ENCODE measurements at regions not wholly inside any gene's neighbourhood (a gene's known extent, or its start where the extent isn't known, plus 50 kb on each side); places are given as distances from the start of the nearest gene placed in this dataset.
A peak's percentile ranks its signal among the peaks of the same experiment; 100 is the strongest.
"Not testable (repeated sequence)": the region's sequence is repeated elsewhere in the genome, so short reads cannot be mapped to it uniquely, and the experiment has no call there.

GRCh38 chr9:117649126-117649525 is 55.1 kb upstream of the TLR4 start:
- DNase-seq (ENCODE audit: low read depth) = peak; percentile 22

GRCh38 chr9:117644932-117645636 is 59.1 kb upstream of the TLR4 start:
- DNase-seq (ENCODE audit: low read depth) = no peak

GRCh38 chr9:117644133-117644931 is 59.9 kb upstream of the TLR4 start:
- DNase-seq (ENCODE audit: low read depth) = peak; percentile 33

GRCh38 chr9:117643288-117643654 is 60.9 kb upstream of the TLR4 start:
- no peak for DNase-seq (ENCODE audit: low read depth)

GRCh38 chr9:117642571-117643287 is 61.5 kb upstream of the TLR4 start:
- DNase-seq (ENCODE audit: low read depth) = not testable (repeated sequence)

GRCh38 chr9:117636681-117637080 is 67.5 kb upstream of the TLR4 start:
- no peak for DNase-seq (ENCODE audit: low read depth)

- DNase-seq (ENCODE audit: low read depth) = no peak
Measured at GRCh38 chr9:117625154-117625553, 79.0 kb upstream of the TLR4 start.

GRCh38 chr9:117624106-117624505 is 80.1 kb upstream of the TLR4 start:
- no peak for DNase-seq (ENCODE audit: low read depth)

- DNase-seq (ENCODE audit: low read depth) = no peak
Measured at GRCh38 chr9:117622347-117622746, 81.9 kb upstream of the TLR4 start.

- no peak for DNase-seq (ENCODE audit: low read depth)
Measured at GRCh38 chr9:117616431-117616831, 87.8 kb upstream of the TLR4 start.

- DNase-seq (ENCODE audit: low read depth) = no peak
Measured at GRCh38 chr9:117612317-117612716, 91.9 kb upstream of the TLR4 start.

GRCh38 chr9:117597977-117598376 is 106.2 kb upstream of the TLR4 start:
- DNase-seq (ENCODE audit: low read depth) = no peak

- DNase-seq (ENCODE audit: low read depth) = no peak
Measured at GRCh38 chr9:117596678-117597077, 107.5 kb upstream of the TLR4 start.

GRCh38 chr9:117595650-117596049 is 108.6 kb upstream of the TLR4 start:
- DNase-seq (ENCODE audit: low read depth) = no peak

GRCh38 chr9:117587263-117587662 is 116.9 kb upstream of the TLR4 start:
- DNase-seq (ENCODE audit: low read depth) = no peak

GRCh38 chr9:117574099-117574498 is 130.1 kb upstream of the TLR4 start:
- DNase-seq (ENCODE audit: low read depth) = no peak

GRCh38 chr9:117564839-117565238 is 139.4 kb upstream of the TLR4 start:
- DNase-seq (ENCODE audit: low read depth) = no peak

GRCh38 chr9:117561761-117562160 is 142.4 kb upstream of the TLR4 start:
- DNase-seq (ENCODE audit: low read depth) = no peak

- peak; percentile 3 for DNase-seq (ENCODE audit: low read depth)
Measured at GRCh38 chr9:117555964-117556629, 141.2 kb upstream of the ASTN2 start.

- DNase-seq (ENCODE audit: low read depth) = no peak
Measured at GRCh38 chr9:117552811-117553210, 138.0 kb upstream of the ASTN2 start.

- no peak for DNase-seq (ENCODE audit: low read depth)
Measured at GRCh38 chr9:117551171-117551570, 136.3 kb upstream of the ASTN2 start.

GRCh38 chr9:117549444-117549843 is 134.6 kb upstream of the ASTN2 start:
- DNase-seq (ENCODE audit: low read depth) = no peak
